ENCODE measurements at regions not wholly inside any gene's neighbourhood (a gene's known extent, or its start where the extent isn't known, plus 50 kb on each side); places are given as distances from the start of the nearest gene placed in this dataset.

GRCh38 chr6:81844686-81845085, 92.2 kb upstream of the TENT5A start:
- no peak overlapping the region for H3K56ac ChIP-seq (ENCODE audit: insufficient read length, low read depth, low read length)
- no peaks in the 10 kb centered on the region for H3K4me1 ChIP-seq (ENCODE audit: insufficient read depth, low read length)
- H3K4me2 ChIP-seq (ENCODE audit: insufficient read depth, insufficient read length, low read length), result no peak overlapping the region
- H2BK15ac ChIP-seq (ENCODE audit: low read depth, low read length), result no peak overlapping the region
- H3K27ac ChIP-seq (ENCODE audit: insufficient read length, low read depth, low read length), result no peak overlapping the region
- DNase-seq, result no peak
- no peaks in the 10 kb centered on the region for H3K9me3 Mint-ChIP-seq
- H3K27me3 ChIP-seq (ENCODE audit: insufficient read depth, low read length), result no peaks in the 10 kb centered on the region
- no peak overlapping the region for H2AK5ac ChIP-seq (ENCODE audit: insufficient read length, low read length)
- H3K23me2 ChIP-seq (ENCODE audit: insufficient read length, low read depth, low read length, poor library complexity, severe bottlenecking), result no peaks in the 10 kb centered on the region
- no peak overlapping the region for H4K91ac ChIP-seq (ENCODE audit: insufficient read length, low read depth, low read length)
- H3K36me3 Mint-ChIP-seq (ENCODE audit: insufficient read depth in 1 of 3, low read depth in 3 of 3), result no peaks in the 10 kb centered on the region; a peak in 1 of 7 replicates
- no peak overlapping the region for H3T11ph ChIP-seq (ENCODE audit: low read length)
- H3K4me1 Mint-ChIP-seq, result no peaks in the 10 kb centered on the region
- H2AFZ ChIP-seq (ENCODE audit: low read length), result no peak overlapping the region
- no peak overlapping the region for H4K8ac ChIP-seq (replicated peaks; ENCODE audit: insufficient read length, low read depth, low read length)
- no peak overlapping the region for H2BK20ac ChIP-seq (ENCODE audit: low read depth, low read length, poor library complexity, severe bottlenecking)
- no peaks in the 10 kb centered on the region for H3K27me3 Mint-ChIP-seq (ENCODE audit: low read depth)
- no peak overlapping the region for H3K23ac ChIP-seq (ENCODE audit: insufficient read length, low read depth, low read length)
- H3K79me1 ChIP-seq (ENCODE audit: insufficient read depth, low read depth, low read length, poor library complexity, severe bottlenecking), result no peaks in the 10 kb centered on the region
- H3K18ac ChIP-seq (ENCODE audit: insufficient read length, low read depth, low read length), result no peak overlapping the region
- H4K5ac ChIP-seq (ENCODE audit: insufficient read length, low read depth, low read length), result no peak overlapping the region
- H3K79me2 ChIP-seq (ENCODE audit: insufficient read depth, low read length), result no peaks in the 10 kb centered on the region
- no peaks in the 10 kb centered on the region for H3K9me3 ChIP-seq (ENCODE audit: control insufficient read depth, low read depth, low read length)
- no peak overlapping the region for H3K27ac Mint-ChIP-seq
- H3K9ac ChIP-seq (ENCODE audit: extremely low read depth, insufficient read length, low read length), result no peak overlapping the region
- no peak overlapping the region for H2BK5ac ChIP-seq (ENCODE audit: insufficient read length, low read length)
- TF ChIP-seq, protein P1, sequence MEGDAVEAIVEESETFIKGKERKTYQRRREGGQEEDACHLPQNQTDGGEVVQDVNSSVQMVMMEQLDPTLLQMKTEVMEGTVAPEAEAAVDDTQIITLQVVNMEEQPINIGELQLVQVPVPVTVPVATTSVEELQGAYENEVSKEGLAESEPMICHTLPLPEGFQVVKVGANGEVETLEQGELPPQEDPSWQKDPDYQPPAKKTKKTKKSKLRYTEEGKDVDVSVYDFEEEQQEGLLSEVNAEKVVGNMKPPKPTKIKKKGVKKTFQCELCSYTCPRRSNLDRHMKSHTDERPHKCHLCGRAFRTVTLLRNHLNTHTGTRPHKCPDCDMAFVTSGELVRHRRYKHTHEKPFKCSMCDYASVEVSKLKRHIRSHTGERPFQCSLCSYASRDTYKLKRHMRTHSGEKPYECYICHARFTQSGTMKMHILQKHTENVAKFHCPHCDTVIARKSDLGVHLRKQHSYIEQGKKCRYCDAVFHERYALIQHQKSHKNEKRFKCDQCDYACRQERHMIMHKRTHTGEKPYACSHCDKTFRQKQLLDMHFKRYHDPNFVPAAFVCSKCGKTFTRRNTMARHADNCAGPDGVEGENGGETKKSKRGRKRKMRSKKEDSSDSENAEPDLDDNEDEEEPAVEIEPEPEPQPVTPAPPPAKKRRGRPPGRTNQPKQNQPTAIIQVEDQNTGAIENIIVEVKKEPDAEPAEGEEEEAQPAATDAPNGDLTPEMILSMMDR (conservative IDR thresholded peaks at IDR 0.05), result no peak
- WGBS (ENCODE audit: extremely low coverage, insufficient read length, low lambda C conversion rate), result no CpG with 5 or more reads among the region's 2 CpGs
- no peak overlapping the region for H2BK12ac ChIP-seq (ENCODE audit: insufficient read length, low read depth, low read length)
- no peaks in the 10 kb centered on the region for H4K20me1 ChIP-seq (ENCODE audit: control insufficient read depth, insufficient read depth, insufficient read length)
- H3K4me3 Mint-ChIP-seq, result no peak overlapping the region
- H2BK120ac ChIP-seq (ENCODE audit: low read depth, low read length, poor library complexity, severe bottlenecking), result no peak overlapping the region
- no peak overlapping the region for H3K4ac ChIP-seq (ENCODE audit: low read depth, low read length)
- no peak overlapping the region for H3K14ac ChIP-seq (ENCODE audit: insufficient read depth, low read length)

All from H9 (cell line).